GM23248 (cell line): ENCODE measurements at regions not wholly inside any gene's neighbourhood (a gene's known extent, or its start where the extent isn't known, plus 50 kb on each side); places are given as distances from the start of the nearest gene placed in this dataset.
"Not testable (repeated sequence)": the region's sequence is repeated elsewhere in the genome, so short reads cannot be mapped to it uniquely, and the experiment has no call there.

Experiments
- DNase-seq: peaks from one replicate; pipeline ENCODE4 v3.0.0-alpha.2; 2015
- H2AFZ ChIP-seq: fragments of 200-600 bp; sonication (generic); 2 replicates; pipeline ENCODE4 v1.6.1; 2016; ENCODE audit warnings: antibody characterized with exemption
- H3F3A ChIP-seq: fragments of 200-600 bp; sonication (generic); 2 replicates; pipeline ENCODE4 v1.6.1; 2016; ENCODE audit warnings: mild to moderate bottlenecking, antibody characterized with exemption, mixed run types; ENCODE audit not compliant: insufficient read depth
- H3K27ac ChIP-seq: fragments of 200-600 bp; sonication (generic); 2 replicates; pipeline ENCODE4 v1.5.1; 2016; ENCODE audit warnings: mild to moderate bottlenecking
- H3K27me3 ChIP-seq: fragments of 200-600 bp; sonication (generic); replicated peaks from 2 replicates; pipeline ENCODE4 v1.6.1; 2016; ENCODE audit warnings: mild to moderate bottlenecking; ENCODE audit not compliant: insufficient read depth
- H3K36me3 ChIP-seq: fragments of 200-600 bp; sonication (generic); 2 replicates; pipeline ENCODE4 v1.6.1; 2016; ENCODE audit warnings: low read depth, mild to moderate bottlenecking
- H3K4me1 ChIP-seq: fragments of 200-600 bp; sonication (generic); 2 replicates; pipeline ENCODE4 v1.6.1; 2016; ENCODE audit warnings: mild to moderate bottlenecking; ENCODE audit not compliant: insufficient read depth
- H3K4me2 ChIP-seq: fragments of 200-600 bp; sonication (generic); one replicate; pipeline ENCODE4 v1.6.1; 2016; ENCODE audit warnings: mild to moderate bottlenecking; ENCODE audit not compliant: unreplicated experiment
- H3K4me3 ChIP-seq: fragments of 200-600 bp; sonication (generic); 2 replicates; pipeline ENCODE4 v1.5.1; 2016; ENCODE audit warnings: mild to moderate bottlenecking
- H3K79me2 ChIP-seq: fragments of 200-600 bp; sonication (generic); 2 replicates; pipeline ENCODE4 v1.6.1; 2016; ENCODE audit warnings: mild to moderate bottlenecking; ENCODE audit not compliant: insufficient read depth
- H3K9ac ChIP-seq: fragments of 200-600 bp; sonication (generic); 2 replicates; pipeline ENCODE4 v1.6.1; 2016; ENCODE audit warnings: mild to moderate bottlenecking
- H3K9me2 ChIP-seq: fragments of 200-600 bp; sonication (generic); 2 replicates; pipeline ENCODE4 v1.6.1; 2016; ENCODE audit warnings: mixed run types, mild to moderate bottlenecking, moderate library complexity; ENCODE audit not compliant: insufficient read depth
- H3K9me3 ChIP-seq: fragments of 200-600 bp; sonication (generic); one replicate; pipeline ENCODE4 v1.6.1; 2017; ENCODE audit warnings: low read depth
- H4K20me1 ChIP-seq: fragments of 200-600 bp; sonication (generic); 2 replicates; pipeline ENCODE4 v1.6.0; 2016; ENCODE audit not compliant: insufficient read depth
- EZH2 ChIP-seq: fragments of 200-600 bp; sonication (generic); IDR thresholded peaks from 2 replicates; pipeline ENCODE4 v1.6.1; 2018; ENCODE audit warnings: antibody characterized with exemption, mild to moderate bottlenecking; ENCODE audit not compliant: insufficient read depth, poor library complexity, severe bottlenecking
- EZH2phosphoT487 ChIP-seq: fragments of 200-600 bp; sonication (generic); IDR thresholded peaks from 2 replicates; pipeline ENCODE4 v1.6.1; 2018; ENCODE audit warnings: antibody characterized with exemption, moderate library complexity, mild to moderate bottlenecking, low read depth; ENCODE audit not compliant: insufficient read depth
- WGBS, 2 experiments: methylation state at CpG; one replicate each; pipeline ENCODE4 v1.1.6; 2015 to 2017; ENCODE audit warnings: low lambda C conversion rate in 2 of 2, low coverage in 1 of 2; ENCODE audit errors: missing lambda C conversion rate in 2 of 2; 5-methylcytosine and 5-hydroxymethylcytosine counted together
- in situ Hi-C: fragments of 300-500 bp; cut with MboI; formaldehyde crosslinking; loops from 2 replicates; pipeline ENCODE4 v1.15.0; 2020

DNA sequence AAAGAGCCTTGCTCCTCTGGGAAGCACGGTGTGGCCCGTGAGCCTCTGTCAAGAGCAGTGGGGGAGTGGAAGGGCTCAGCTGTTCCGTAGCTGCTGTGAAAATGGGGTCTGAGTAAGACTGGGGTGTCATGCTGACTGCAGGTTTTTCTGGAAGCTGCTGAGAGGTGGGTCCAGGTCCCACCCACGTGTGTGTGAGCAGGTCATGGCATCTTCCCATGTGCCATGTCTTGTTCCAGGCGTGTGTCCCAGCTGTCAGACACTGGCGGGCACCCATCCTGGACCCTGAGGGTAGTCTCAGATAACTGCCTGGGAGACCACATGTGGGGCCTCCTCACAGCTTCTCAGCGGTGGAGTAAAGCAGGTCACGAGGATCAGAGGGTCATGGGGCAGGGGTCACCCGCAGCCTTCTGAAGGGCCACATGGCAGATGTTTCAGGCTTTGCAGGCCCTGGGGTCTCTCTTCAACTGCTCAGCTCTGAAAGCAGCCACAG lies 92.9 kb downstream of the NPIPB11 start:
- WGBS, 2 experiments = 64 to 76% methylated on average over 7 to 9 of the region's 9 CpGs
- no peak overlapping the region for H3K4me2 ChIP-seq
- no peaks in the 10 kb centered on the region for H3K9me2 ChIP-seq
- TF ChIP-seq EZH2 = no peak
- TF ChIP-seq EZH2phosphoT487 = no peak
- no peak overlapping the region for H2AFZ ChIP-seq
- no peaks in the 10 kb centered on the region for H3F3A ChIP-seq
- H3K4me1 ChIP-seq = 0 out of 2 replicates have a peak, but pooled peaks cover 10% of the 10 kb centered on the region
- H4K20me1 ChIP-seq = no peaks in the 10 kb centered on the region
- H3K27ac ChIP-seq = no peak overlapping the region
- no peaks in the 10 kb centered on the region for H3K9me3 ChIP-seq
- in situ Hi-C loops = no loop called here
- no peaks in the 10 kb centered on the region for H3K27me3 ChIP-seq
- H3K79me2 ChIP-seq = no peaks in the 10 kb centered on the region
- DNase-seq = no peak
- no peak overlapping the region for H3K4me3 ChIP-seq
- H3K9ac ChIP-seq = no peak overlapping the region
- H3K36me3 ChIP-seq = no peaks in the 10 kb centered on the region

DNA sequence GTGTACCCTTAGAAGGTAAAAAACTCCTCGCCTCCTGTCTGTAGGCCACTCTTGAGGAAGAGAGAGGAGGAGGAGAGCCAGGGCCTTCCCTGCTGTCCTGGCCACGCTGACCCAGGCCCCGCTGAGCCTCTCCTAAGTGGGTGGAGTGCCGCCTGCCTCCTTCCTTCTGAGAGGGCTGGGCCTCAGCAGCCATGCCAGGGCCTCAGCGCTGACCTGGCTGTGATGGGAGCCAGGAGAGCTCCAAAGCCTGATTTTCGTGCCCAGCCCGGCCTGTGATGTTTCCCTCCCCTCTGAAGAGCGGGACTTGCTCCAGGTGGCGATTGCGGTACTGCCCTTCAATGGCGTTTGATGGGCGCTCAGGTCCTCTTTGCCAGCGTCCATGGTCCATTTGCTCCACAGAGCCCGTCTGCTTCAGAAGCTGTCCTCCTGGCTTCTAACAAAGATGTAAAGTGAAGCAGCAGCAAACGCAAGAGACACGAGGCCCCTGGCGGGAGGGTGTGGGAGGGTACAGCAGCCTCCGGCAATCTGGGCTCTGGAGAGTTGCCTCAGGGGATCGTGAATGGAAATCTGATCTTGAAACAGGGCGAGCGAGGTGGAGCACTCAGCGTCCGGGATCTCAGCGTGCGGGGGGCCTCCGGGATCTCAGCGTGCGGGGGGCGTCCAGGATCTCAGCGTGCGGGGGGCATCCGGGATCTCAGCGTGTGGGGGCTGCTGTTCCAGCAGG lies 93.5 kb downstream of the NPIPB11 start:
- Histone ChIP-seq H4K20me1 (no peaks in the 10 kb centered on the region), H3F3A (no peaks in the 10 kb centered on the region), H3K4me2 (no peak overlapping the region), H3K79me2 (no peaks in the 10 kb centered on the region), H2AFZ (no peak overlapping the region), H3K9me3 (no peaks in the 10 kb centered on the region), H3K27me3 (no peaks in the 10 kb centered on the region), H3K9ac (no peak overlapping the region), H3K27ac (no peak overlapping the region), H3K36me3 (no peaks in the 10 kb centered on the region), H3K4me3 (no peak overlapping the region), H3K9me2 (no peaks in the 10 kb centered on the region), H3K4me1 (0 out of 2 replicates have a peak, but pooled peaks cover 4% of the 10 kb centered on the region)
- 63 to 66% methylated on average over 18 to 33 of the region's 33 CpGs for WGBS, 2 experiments
- in situ Hi-C loops = no loop called here
- no peak for DNase-seq
- TF ChIP-seq EZH2 (no peak), EZH2phosphoT487 (no peak)

- H3K9ac ChIP-seq, H3K4me3 ChIP-seq, H3K4me1 ChIP-seq, H3K79me2 ChIP-seq, DNase-seq, H3K27me3 ChIP-seq, H3K9me3 ChIP-seq, H3K4me2 ChIP-seq, H3K9me2 ChIP-seq, H4K20me1 ChIP-seq, in situ Hi-C loops, H3F3A ChIP-seq, H3K27ac ChIP-seq, H3K36me3 ChIP-seq, H2AFZ ChIP-seq: not testable (repeated sequence)
- WGBS, 2 experiments = 93 to 96% methylated on average over 18 of the region's 18 CpGs
These were observed 94.2 kb downstream of the NPIPB11 start for GRCh38 chr16:29312345-29312675.

DNA sequence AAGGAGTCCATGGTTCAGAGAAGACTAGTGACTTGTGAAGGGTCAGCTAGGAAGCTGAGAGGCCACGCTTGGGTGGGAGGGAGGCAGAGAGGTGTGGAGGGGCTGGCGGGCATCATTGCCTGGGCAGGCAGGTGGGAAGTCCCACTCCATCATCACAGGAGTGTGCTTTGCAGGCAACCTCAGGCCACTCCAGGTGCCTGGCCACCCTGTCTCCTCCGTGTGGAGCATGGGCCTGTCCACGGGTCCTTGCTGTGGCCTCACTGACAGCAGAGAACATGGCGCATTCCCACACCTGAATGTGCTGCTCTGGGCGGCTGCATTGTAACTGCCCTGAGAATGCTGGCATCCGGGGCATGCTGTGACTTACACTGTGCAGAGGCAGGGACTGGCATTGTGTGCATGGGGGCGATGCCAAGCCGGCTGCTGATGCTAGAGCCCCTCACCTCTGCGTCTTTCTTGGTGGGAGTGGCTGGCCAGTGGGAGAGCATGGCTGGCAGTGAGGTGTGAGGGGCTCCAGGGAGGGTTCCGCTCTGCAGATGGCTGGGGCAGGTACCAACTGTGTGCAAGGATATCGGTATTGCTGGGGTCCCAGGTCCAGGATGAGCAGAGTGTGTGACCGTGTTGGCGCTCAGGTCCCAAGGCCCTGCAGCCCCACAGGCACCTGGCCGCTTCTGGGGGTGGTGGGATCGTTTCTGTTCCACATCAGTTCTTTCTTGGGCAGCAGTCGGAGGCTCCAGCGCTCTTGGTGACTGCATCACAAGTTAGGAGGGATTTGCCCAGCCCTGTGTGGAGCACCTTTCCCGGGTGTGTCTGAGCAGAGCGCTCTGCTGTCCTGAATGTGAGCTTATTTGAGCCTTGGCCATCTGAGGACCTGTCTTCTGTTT lies 94.8 kb downstream of the NPIPB11 start:
- H4K20me1 ChIP-seq = no peaks in the 10 kb centered on the region
- in situ Hi-C loops = no loop called here
- no peak overlapping the region for H3K9ac ChIP-seq
- no peaks in the 10 kb centered on the region for H3K27me3 ChIP-seq
- no peak overlapping the region for H3K4me3 ChIP-seq
- no peaks in the 10 kb centered on the region for H3K79me2 ChIP-seq
- no peak overlapping the region for H3K27ac ChIP-seq
- peaks cover 4% of the 10 kb centered on the region; the same call in 1 of the 2 replicates for H3K4me1 ChIP-seq
- no peaks in the 10 kb centered on the region for H3K9me3 ChIP-seq
- H3K9me2 ChIP-seq = no peaks in the 10 kb centered on the region
- H2AFZ ChIP-seq = no peak overlapping the region
- DNase-seq = no peak
- WGBS, 2 experiments = 89 to 92% methylated on average over 19 to 20 of the region's 20 CpGs
- no peaks in the 10 kb centered on the region for H3K36me3 ChIP-seq
- no peaks in the 10 kb centered on the region; the same call in none of the 2 replicates for H3F3A ChIP-seq
- no peak overlapping the region for H3K4me2 ChIP-seq
- no peak for TF ChIP-seq EZH2phosphoT487
